Activated CD4-positive, alpha-beta memory T cell treated with anti-CD3 and anti-CD28 coated beads for 36 hours (primary cell): ENCODE measurements at regions not wholly inside any gene's neighbourhood (a gene's known extent, or its start where the extent isn't known, plus 50 kb on each side); places are given as distances from the start of the nearest gene placed in this dataset.

ENCODE experiments used
- CTCF ChIA-PET: fragments of 350-600 bp; sonication (Branson Sonifier 250); formaldehyde crosslinking; loops from one replicate; lab custom pipeline; 2021; ENCODE audit warnings: antibody characterized with exemption, inconsistent platforms; lab: Charles Lee
- POLR2A ChIA-PET: fragments of 350-600 bp; sonication (Branson Sonifier 250); formaldehyde crosslinking; loops from one replicate; lab custom pipeline; 2021; ENCODE audit warnings: antibody characterized with exemption; lab: Charles Lee
- DNase-seq: peaks from one replicate; pipeline ENCODE4 v3.0.0-alpha.2; 2020
- H3K27ac Mint-ChIP-seq: one replicate; pipeline ENCODE4 v1.8.0; 2021; ENCODE audit warnings: mixed read lengths
- H3K27me3 Mint-ChIP-seq: one replicate; pipeline ENCODE4 v1.8.0; 2021; ENCODE audit warnings: mixed read lengths
- H3K36me3 Mint-ChIP-seq: one replicate; pipeline ENCODE4 v1.8.0; 2021; ENCODE audit warnings: mixed read lengths
- H3K4me1 Mint-ChIP-seq: one replicate; pipeline ENCODE4 v1.8.0; 2021; ENCODE audit warnings: low read depth, mixed read lengths
- H3K4me3 Mint-ChIP-seq: one replicate; pipeline ENCODE4 v1.8.0; 2021; ENCODE audit warnings: mild to moderate bottlenecking, mixed read lengths
- H3K9me3 Mint-ChIP-seq: one replicate; pipeline ENCODE4 v1.8.0; 2021; ENCODE audit warnings: mixed read lengths
- intact Hi-C: fragments of 100-400 bp; cut with micrococcal nuclease; formaldehyde crosslinking; loops from one replicate; pipeline ENCODE4 v1.15.1; 2023

GRCh38 chr10:33630761-33631160, 296.3 kb upstream of the NRP1 start:
- H3K9me3 Mint-ChIP-seq, result no peaks in the 10 kb centered on the region
- CTCF ChIA-PET, result no interaction called here
- H3K4me1 Mint-ChIP-seq, result no peaks in the 10 kb centered on the region
- H3K27ac Mint-ChIP-seq, result no peak overlapping the region
- no peak for DNase-seq
- peaks cover 5% of the 10 kb centered on the region for H3K27me3 Mint-ChIP-seq
- POLR2A ChIA-PET, result no interaction called here
- H3K36me3 Mint-ChIP-seq, result no peaks in the 10 kb centered on the region
- no peak overlapping the region for H3K4me3 Mint-ChIP-seq
- intact Hi-C loops, result no loop called here

- H3K27ac Mint-ChIP-seq, result no peak overlapping the region
- CTCF ChIA-PET, result no interaction called here
These were observed 293.1 kb upstream of the NRP1 start for GRCh38 chr10:33627611-33628010.

GRCh38 chr10:33626798-33627466, 292.5 kb upstream of the NRP1 start:
- Mint-ChIP-seq H3K4me3 (no peak overlapping the region), H3K4me1 (no peaks in the 10 kb centered on the region), H3K36me3 (no peaks in the 10 kb centered on the region), H3K9me3 (no peaks in the 10 kb centered on the region), H3K27ac (no peak overlapping the region), H3K27me3 (peaks cover 11% of the 10 kb centered on the region)
- no peak for DNase-seq
- ChIA-PET POLR2A (no interaction called here), CTCF (no interaction called here)
- intact Hi-C loops, result no loop called here

More at GRCh38 chr10:33627611-33628010, 293.1 kb upstream of the NRP1 start:
- intact Hi-C loops, result no loop called here
- DNase-seq, result no peak
- Mint-ChIP-seq H3K4me3 (no peak overlapping the region), H3K9me3 (no peaks in the 10 kb centered on the region), H3K4me1 (no peaks in the 10 kb centered on the region), H3K27me3 (peaks cover 10% of the 10 kb centered on the region), H3K36me3 (no peaks in the 10 kb centered on the region)
- POLR2A ChIA-PET, result no interaction called here

- Mint-ChIP-seq H3K27me3 (peaks cover 14% of the 10 kb centered on the region), H3K4me1 (no peaks in the 10 kb centered on the region), H3K4me3 (no peak overlapping the region), H3K27ac (no peak overlapping the region), H3K9me3 (no peaks in the 10 kb centered on the region), H3K36me3 (no peaks in the 10 kb centered on the region)
- CTCF ChIA-PET, result interaction anchor here (0.5 kb wide), 1 partner anchor 1639 kb away, joined by 3 read pairs; no protein-coding TSS in a partner anchor
- DNase-seq, result no peak
- POLR2A ChIA-PET, result no interaction called here
- intact Hi-C loops, result no loop called here
These were observed 289.2 kb upstream of the NRP1 start for GRCh38 chr10:33623669-33624068.

GRCh38 chr10:33621101-33621500, 286.6 kb upstream of the NRP1 start:
- CTCF ChIA-PET, result interaction anchor here (0.6 kb wide), 1 partner anchor 418 kb away, joined by 3 read pairs; no protein-coding TSS in a partner anchor
- DNase-seq, result no peak
- intact Hi-C loops, result no loop called here
- Mint-ChIP-seq H3K9me3 (no peaks in the 10 kb centered on the region), H3K4me3 (no peak overlapping the region), H3K4me1 (no peaks in the 10 kb centered on the region), H3K36me3 (no peaks in the 10 kb centered on the region), H3K27me3 (peaks cover 10% of the 10 kb centered on the region), H3K27ac (no peak overlapping the region)
- POLR2A ChIA-PET, result no interaction called here

- Mint-ChIP-seq H3K27ac (no peak overlapping the region), H3K4me1 (no peaks in the 10 kb centered on the region), H3K4me3 (no peak overlapping the region), H3K36me3 (no peaks in the 10 kb centered on the region), H3K27me3 (peaks cover 11% of the 10 kb centered on the region), H3K9me3 (no peaks in the 10 kb centered on the region)
- intact Hi-C loops, result loop anchor here (10.0 kb wide), 1 partner anchor 63 kb away; no protein-coding TSS in a partner anchor
- ChIA-PET CTCF (no interaction called here), POLR2A (no interaction called here)
- no peak for DNase-seq
These were observed 283.7 kb upstream of the NRP1 start for GRCh38 chr10:33618196-33618595.

GRCh38 chr10:33617381-33618080, 283.1 kb upstream of the NRP1 start:
- DNase-seq, result no peak
- peaks cover 8% of the 10 kb centered on the region for H3K27me3 Mint-ChIP-seq
- H3K4me3 Mint-ChIP-seq, result no peak overlapping the region
- no peaks in the 10 kb centered on the region for H3K9me3 Mint-ChIP-seq
- intact Hi-C loops, result loop anchor here (10.0 kb wide), 1 partner anchor 63 kb away; no protein-coding TSS in a partner anchor
- peaks cover 5% of the 10 kb centered on the region for H3K4me1 Mint-ChIP-seq
- CTCF ChIA-PET, result no interaction called here
- no peak overlapping the region for H3K27ac Mint-ChIP-seq
- POLR2A ChIA-PET, result no interaction called here
- H3K36me3 Mint-ChIP-seq, result no peaks in the 10 kb centered on the region

- DNase-seq, result no peak
- CTCF ChIA-PET, result no interaction called here
- Mint-ChIP-seq H3K27me3 (peaks cover 7% of the 10 kb centered on the region), H3K4me3 (no peak overlapping the region), H3K36me3 (peaks cover 3% of the 10 kb centered on the region), H3K27ac (no peak overlapping the region), H3K4me1 (peaks cover 9% of the 10 kb centered on the region), H3K9me3 (no peaks in the 10 kb centered on the region)
- intact Hi-C loops, result loop anchor here (10.0 kb wide), 1 partner anchor 62 kb away; no protein-coding TSS in a partner anchor
- POLR2A ChIA-PET, result no interaction called here
These were observed 282.5 kb upstream of the NRP1 start for GRCh38 chr10:33616956-33617355.

GRCh38 chr10:33612551-33612950, 278.1 kb upstream of the NRP1 start:
- ChIA-PET POLR2A (no interaction called here), CTCF (no interaction called here)
- Mint-ChIP-seq H3K4me1 (peaks cover 10% of the 10 kb centered on the region), H3K4me3 (no peak overlapping the region), H3K36me3 (peaks cover 9% of the 10 kb centered on the region), H3K27me3 (peaks cover 4% of the 10 kb centered on the region), H3K27ac (no peak overlapping the region), H3K9me3 (peaks cover 10% of the 10 kb centered on the region)
- intact Hi-C loops, result loop anchor here (10.0 kb wide), 1 partner anchor 58 kb away; no protein-coding TSS in a partner anchor
- no peak for DNase-seq

- Mint-ChIP-seq H3K9me3 (peaks cover 10% of the 10 kb centered on the region), H3K36me3 (peaks cover 9% of the 10 kb centered on the region), H3K27me3 (peaks cover 4% of the 10 kb centered on the region), H3K27ac (no peak overlapping the region), H3K4me1 (peaks cover 10% of the 10 kb centered on the region), H3K4me3 (no peak overlapping the region)
- intact Hi-C loops, result loop anchor here (10.0 kb wide), 1 partner anchor 57 kb away; no protein-coding TSS in a partner anchor
- DNase-seq, result no peak
- ChIA-PET CTCF (interaction anchor here (1.2 kb wide), 1 partner anchor 419 kb away, joined by 3 read pairs; no protein-coding TSS in a partner anchor), POLR2A (no interaction called here)
These were observed 277.6 kb upstream of the NRP1 start for GRCh38 chr10:33612116-33612515.

- Mint-ChIP-seq H3K9me3 (peaks cover 10% of the 10 kb centered on the region), H3K4me1 (peaks cover 10% of the 10 kb centered on the region), H3K36me3 (peaks cover 9% of the 10 kb centered on the region), H3K27ac (no peak overlapping the region), H3K27me3 (peaks cover 5% of the 10 kb centered on the region), H3K4me3 (no peak overlapping the region)
- POLR2A ChIA-PET, result no interaction called here
- CTCF ChIA-PET, result interaction anchor here (1.2 kb wide), 1 partner anchor 419 kb away, joined by 3 read pairs; no protein-coding TSS in a partner anchor
- DNase-seq, result no peak
- intact Hi-C loops, result loop anchor here (10.0 kb wide), 1 partner anchor 57 kb away; no protein-coding TSS in a partner anchor
These were observed 277.0 kb upstream of the NRP1 start for GRCh38 chr10:33611423-33611822.

- intact Hi-C loops, result no loop called here
- H3K36me3 Mint-ChIP-seq, result peaks cover 9% of the 10 kb centered on the region
- ChIA-PET POLR2A (no interaction called here), CTCF (no interaction called here)
- DNase-seq, result no peak
- H3K27me3 Mint-ChIP-seq, result peaks cover 5% of the 10 kb centered on the region
- no peak overlapping the region for H3K27ac Mint-ChIP-seq
- peaks cover 10% of the 10 kb centered on the region for H3K9me3 Mint-ChIP-seq
- H3K4me3 Mint-ChIP-seq, result no peak overlapping the region
- H3K4me1 Mint-ChIP-seq, result peaks cover 10% of the 10 kb centered on the region
These were observed 275.1 kb upstream of the NRP1 start for GRCh38 chr10:33609546-33609945.
